SK-N-SH (cell line): ENCODE measurements at regions not wholly inside any gene's neighbourhood (a gene's known extent, or its start where the extent isn't known, plus 50 kb on each side); places are given as distances from the start of the nearest gene placed in this dataset.
"Not testable (repeated sequence)": the region's sequence is repeated elsewhere in the genome, so short reads cannot be mapped to it uniquely, and the experiment has no call there.

ENCODE experiments used
- CTCF ChIA-PET: fragments of 300-600, 350-600 bp; formaldehyde crosslinking; extraction: SDS; loops from one replicate; lab custom pipeline; 2021; lab: Yijun Ruan, JAX
- POLR2A ChIA-PET: fragments of 350-600 bp; sonication (Branson Sonifier 250); formaldehyde crosslinking; extraction: SDS; loops from one replicate; lab custom pipeline; 2020; ENCODE audit warnings: antibody characterized with exemption, inconsistent platforms; lab: Yijun Ruan, JAX
- DNase-seq: peaks from one replicate; pipeline ENCODE4 v3.0.0; 2012
- H2AFZ ChIP-seq: fragments of 200-600 bp; sonication (generic); 2 replicates; pipeline ENCODE4 v1.8.1; 2016; ENCODE audit warnings: antibody characterized with exemption, mild to moderate bottlenecking, low read depth
- H3F3A ChIP-seq: fragments of 200-600 bp; sonication (generic); replicated peaks from 2 replicates; pipeline ENCODE3; 2016; ENCODE audit warnings: antibody characterized with exemption, mild to moderate bottlenecking; ENCODE audit not compliant: insufficient read depth
- H3K27ac ChIP-seq, 2 experiments: fragments of 200-500 bp in 1 of 2; fragments of 200-600 bp in 1 of 2; sonication (Bioruptor generic) in 1 of 2; sonication (generic), shearing (Covaris generic) in 1 of 2; 2 replicates each; pipeline versions ENCODE4 v1.5.1 to v1.6.1; 2014 to 2016; ENCODE audit warnings: low read depth in 2 of 2, inconsistent platforms in 1 of 2, low read length in 1 of 2, mild to moderate bottlenecking in 1 of 2, mixed read lengths in 1 of 2
- H3K27me3 ChIP-seq: fragments of 200-600 bp; sonication (generic), shearing (Covaris generic); 2 replicates; pipeline ENCODE4 v1.6.1; 2016; ENCODE audit warnings: mixed run types; ENCODE audit not compliant: insufficient read depth
- H3K36me3 ChIP-seq, 2 experiments: fragments of 200-500 bp in 1 of 2; fragments of 200-600 bp in 1 of 2; sonication (Bioruptor generic) in 1 of 2; sonication (generic) in 1 of 2; replicated peaks in 1 of 2; 2 replicates each; pipeline versions ENCODE3 to v1.5.1; 2014 to 2016; ENCODE audit warnings: low read length in 1 of 2, mild to moderate bottlenecking in 1 of 2; ENCODE audit not compliant: insufficient read depth in 2 of 2, control insufficient read depth in 1 of 2
- H3K4me1 ChIP-seq, 2 experiments: fragments of 200-500 bp in 1 of 2; fragments of 200-600 bp in 1 of 2; sonication (Bioruptor generic) in 1 of 2; sonication (generic), shearing (Covaris generic) in 1 of 2; 2 replicates each; pipeline versions ENCODE4 v1.5.1 to v1.6.1; 2014 to 2016; ENCODE audit warnings: low read depth in 1 of 2, low read length in 1 of 2, mixed run types in 1 of 2; ENCODE audit not compliant: insufficient read depth in 2 of 2, control insufficient read depth in 1 of 2
- H3K4me2 ChIP-seq: fragments of 200-600 bp; sonication (generic), shearing (Covaris generic); 2 replicates; pipeline ENCODE4 v1.6.1; 2017; ENCODE audit warnings: mixed run types
- H3K4me3 ChIP-seq, 2 experiments: fragments of 200-500 bp in 1 of 2; fragments of 200-600 bp in 1 of 2; sonication (Bioruptor generic) in 1 of 2; sonication (generic), shearing (Covaris generic) in 1 of 2; 2 replicates each; pipeline versions ENCODE4 v1.5.1 to v1.8.1; 2014 to 2016; ENCODE audit warnings: low read depth in 2 of 2, inconsistent platforms in 1 of 2, low read length in 1 of 2, mild to moderate bottlenecking in 1 of 2, mixed read lengths in 1 of 2, moderate library complexity in 1 of 2
- H3K79me2 ChIP-seq: fragments of 200-600 bp; sonication (generic); 2 replicates; pipeline ENCODE4 v1.8.1; 2017; ENCODE audit warnings: mild to moderate bottlenecking; ENCODE audit not compliant: insufficient read depth
- H3K9ac ChIP-seq: fragments of 200-600 bp; sonication (generic); 2 replicates; pipeline ENCODE4 v1.6.1; 2017; ENCODE audit warnings: mixed run types
- H3K9me2 ChIP-seq: fragments of 200-600 bp; sonication (generic); 2 replicates; pipeline ENCODE4 v1.6.1; 2017; ENCODE audit warnings: mixed run types
- H3K9me3 ChIP-seq: fragments of 200-600 bp; sonication (generic); 2 replicates; pipeline ENCODE4 v1.6.1; 2017; ENCODE audit warnings: mixed run types, mild to moderate bottlenecking, moderate library complexity
- H4K20me1 ChIP-seq: fragments of 200-600 bp; sonication (generic); 2 replicates; pipeline ENCODE4 v1.6.1; 2017; ENCODE audit warnings: mild to moderate bottlenecking, mixed run types; ENCODE audit not compliant: insufficient read depth
- GATA2 ChIP-seq: sonication (generic); formaldehyde crosslinking; IDR thresholded peaks from 2 replicates; pipeline ENCODE4 v1.5.0; 2020; ENCODE audit warnings: mild to moderate bottlenecking, missing genetic modification reagents
- PBX3 ChIP-seq: IDR thresholded peaks from 2 replicates; pipeline ENCODE4; 2012
- SMC3 ChIP-seq: IDR thresholded peaks from 2 replicates; pipeline ENCODE4 v1.6.1; 2012; ENCODE audit warnings: low read depth, low read length, improper control_type of control experiment
- WGBS: methylation state at CpG from one replicate; pipeline ENCODE4 v1.1.6; 2017; ENCODE audit warnings: low lambda C conversion rate; 5-methylcytosine and 5-hydroxymethylcytosine counted together

- H3K36me3 ChIP-seq, CTCF ChIA-PET, H3K4me2 ChIP-seq, H3K27ac ChIP-seq, H4K20me1 ChIP-seq, H3K9me2 ChIP-seq, H3K9ac ChIP-seq, H3K9me3 ChIP-seq, H3F3A ChIP-seq, POLR2A ChIA-PET, H3K4me1 ChIP-seq, DNase-seq, H3K79me2 ChIP-seq, H3K27me3 ChIP-seq, H2AFZ ChIP-seq, H3K4me3 ChIP-seq: not testable (repeated sequence)
- TF ChIP-seq PBX3, result peak; percentile 70
- WGBS, result 15% methylated on average over 3 of the region's 4 CpGs
Observed at GRCh38 chr14:105995011-105995710, 468.8 kb downstream of the TMEM121 start.

GRCh38 chr14:105998597-105998996, 472.2 kb downstream of the TMEM121 start:
- H3K4me3 ChIP-seq, H4K20me1 ChIP-seq, H3K9ac ChIP-seq, H3K27me3 ChIP-seq, H3K9me3 ChIP-seq, POLR2A ChIA-PET, DNase-seq, H3K4me1 ChIP-seq, H3K4me2 ChIP-seq, H3K27ac ChIP-seq, H3F3A ChIP-seq, H2AFZ ChIP-seq, H3K36me3 ChIP-seq, H3K9me2 ChIP-seq, CTCF ChIA-PET, H3K79me2 ChIP-seq: not testable (repeated sequence)
- 60% methylated on average over 1 of the region's 1 CpG for WGBS

DNA sequence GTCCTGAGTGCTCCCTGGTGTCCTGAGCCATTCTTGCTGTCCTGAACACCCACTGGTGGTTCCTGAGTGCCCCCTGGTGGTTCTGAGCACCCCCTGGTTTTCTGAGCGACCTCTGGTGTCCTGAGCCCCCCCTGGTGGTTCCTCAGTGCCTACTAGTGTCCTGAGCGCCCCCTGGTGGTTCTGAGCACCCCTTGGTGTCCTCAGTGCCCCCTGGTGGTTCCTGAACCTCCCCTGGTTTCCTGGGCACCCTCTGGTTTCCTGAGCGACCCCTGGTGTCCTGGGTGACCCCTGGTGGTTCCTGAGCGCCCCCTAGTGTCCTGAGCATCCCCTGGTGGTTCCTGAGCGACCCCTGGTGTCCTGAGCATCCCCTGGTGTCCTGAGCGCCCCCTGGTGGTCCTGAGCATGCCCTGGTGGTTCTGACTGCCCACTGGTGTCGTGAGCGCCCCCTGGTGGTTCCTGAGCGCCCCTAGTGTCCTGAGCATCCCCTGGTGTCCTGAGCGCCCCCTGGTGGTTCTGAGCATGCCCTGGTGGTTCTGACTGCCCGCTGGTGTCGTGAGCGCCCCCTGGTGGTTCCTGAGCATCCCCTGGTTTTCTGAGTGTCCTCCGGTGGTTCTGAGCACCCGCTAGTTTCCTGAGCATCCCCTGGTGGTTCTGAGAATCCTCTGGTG, 473.1 kb downstream of the TMEM121 start:
- Histone ChIP-seq H3K4me3 (no peak overlapping the region), H3K27ac (no peak overlapping the region), H3K27me3 (no peaks in the 10 kb centered on the region), H3K9me3 (no peaks in the 10 kb centered on the region), H3K9me2 (no peaks in the 10 kb centered on the region), H3K4me2 (no peak overlapping the region), H3K4me1 (no peaks in the 10 kb centered on the region), H4K20me1 (no peaks in the 10 kb centered on the region), H3K79me2 (no peaks in the 10 kb centered on the region), H3K36me3 (no peaks in the 10 kb centered on the region), H3F3A (no peaks in the 10 kb centered on the region), H2AFZ (no peak overlapping the region), H3K9ac (no peak overlapping the region)
- CTCF ChIA-PET, result no interaction called here
- POLR2A ChIA-PET, result no interaction called here
- WGBS, result 35% methylated on average over 7 of the region's 15 CpGs
- TF ChIP-seq GATA2 (CRISPR knock-in tag) (no peak), SMC3 (no peak)
- no peak for DNase-seq

DNA sequence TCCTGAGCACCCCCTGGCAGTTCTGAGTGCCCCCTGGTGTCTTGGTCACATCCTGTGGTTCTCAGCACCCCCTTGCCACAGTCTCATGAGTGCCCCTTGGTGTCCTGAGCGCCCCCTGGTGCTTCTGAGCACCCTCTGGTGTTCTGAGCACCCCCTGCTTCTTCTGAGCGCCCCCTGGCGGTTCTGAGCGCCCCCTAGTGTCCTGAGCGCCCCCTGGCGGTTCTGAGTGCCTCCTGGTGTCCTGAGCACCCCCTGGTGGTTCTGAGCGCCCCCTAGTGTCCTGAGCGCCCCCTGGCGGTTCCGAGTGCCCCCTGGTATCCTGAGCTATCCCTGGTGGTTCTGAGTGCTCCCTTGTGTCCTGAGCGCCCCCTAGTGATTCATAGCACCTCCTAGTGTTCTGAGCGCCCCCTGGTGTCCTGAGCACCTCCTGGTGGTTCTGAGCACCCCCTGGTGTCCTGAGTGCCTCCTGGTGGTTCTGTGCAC, 473.7 kb downstream of the TMEM121 start:
- CTCF ChIA-PET, H3K79me2 ChIP-seq, H3K9ac ChIP-seq, H3F3A ChIP-seq, H3K36me3 ChIP-seq, H3K4me2 ChIP-seq, H4K20me1 ChIP-seq, POLR2A ChIA-PET, H3K4me3 ChIP-seq, H2AFZ ChIP-seq, DNase-seq, H3K9me2 ChIP-seq, H3K4me1 ChIP-seq, H3K27ac ChIP-seq, H3K27me3 ChIP-seq, H3K9me3 ChIP-seq: not testable (repeated sequence)
- WGBS, result 14% methylated on average over 6 of the region's 12 CpGs

DNA sequence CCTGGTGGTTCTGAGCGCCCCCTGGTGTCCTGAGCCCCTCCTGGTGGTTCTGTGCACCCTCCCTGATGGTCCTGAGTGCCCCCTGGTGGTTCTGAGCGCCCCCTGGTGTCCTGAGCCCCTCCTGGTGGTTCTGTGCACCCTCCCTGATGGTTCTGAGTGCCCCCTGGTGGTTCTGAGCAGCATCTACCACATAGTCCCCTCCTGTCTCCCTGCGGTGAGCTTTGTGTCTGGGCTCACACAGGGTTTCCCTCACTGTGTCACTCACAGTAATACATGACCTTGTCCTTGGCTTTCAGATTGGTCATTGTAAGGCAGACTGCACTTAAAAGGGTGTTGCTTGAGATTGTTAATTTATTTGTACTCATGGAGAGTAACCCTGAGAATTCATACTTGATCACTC, 474.9 kb downstream of the TMEM121 start:
- POLR2A ChIA-PET, result not testable (repeated sequence)

More for the DNA sequence above, 474.9 kb downstream of the TMEM121 start:
- H3K9ac ChIP-seq, H3K4me2 ChIP-seq, H2AFZ ChIP-seq, H4K20me1 ChIP-seq, DNase-seq, H3F3A ChIP-seq, H3K27me3 ChIP-seq, H3K9me3 ChIP-seq, H3K9me2 ChIP-seq, H3K36me3 ChIP-seq, H3K4me3 ChIP-seq, H3K79me2 ChIP-seq, H3K4me1 ChIP-seq, H3K27ac ChIP-seq: not testable (repeated sequence)
- no CpG with 5 or more reads among the region's 3 CpGs for WGBS
- CTCF ChIA-PET, result interaction anchor here (1.4 kb wide), 1 partner anchor 322 kb away, joined by 4 read pairs; no protein-coding TSS in a partner anchor
